HG02884 (cell line): ENCODE measurements at regions not wholly inside any gene's neighbourhood (a gene's known extent, or its start where the extent isn't known, plus 50 kb on each side); places are given as distances from the start of the nearest gene placed in this dataset.
"Not testable (repeated sequence)": the region's sequence is repeated elsewhere in the genome, so short reads cannot be mapped to it uniquely, and the experiment has no call there.

Source experiments
- ATAC-seq: cut with Tn5 transposase; IDR thresholded peaks from one replicate; pipeline ENCODE4 v1.9.1; 2021; ENCODE audit warnings: mild to moderate bottlenecking, moderate library complexity; ENCODE audit not compliant: unreplicated experiment

GRCh38 chr5:67722582-67722981 lies 493.0 kb upstream of the PIK3R1 start:
- not testable (repeated sequence) for ATAC-seq

DNA sequence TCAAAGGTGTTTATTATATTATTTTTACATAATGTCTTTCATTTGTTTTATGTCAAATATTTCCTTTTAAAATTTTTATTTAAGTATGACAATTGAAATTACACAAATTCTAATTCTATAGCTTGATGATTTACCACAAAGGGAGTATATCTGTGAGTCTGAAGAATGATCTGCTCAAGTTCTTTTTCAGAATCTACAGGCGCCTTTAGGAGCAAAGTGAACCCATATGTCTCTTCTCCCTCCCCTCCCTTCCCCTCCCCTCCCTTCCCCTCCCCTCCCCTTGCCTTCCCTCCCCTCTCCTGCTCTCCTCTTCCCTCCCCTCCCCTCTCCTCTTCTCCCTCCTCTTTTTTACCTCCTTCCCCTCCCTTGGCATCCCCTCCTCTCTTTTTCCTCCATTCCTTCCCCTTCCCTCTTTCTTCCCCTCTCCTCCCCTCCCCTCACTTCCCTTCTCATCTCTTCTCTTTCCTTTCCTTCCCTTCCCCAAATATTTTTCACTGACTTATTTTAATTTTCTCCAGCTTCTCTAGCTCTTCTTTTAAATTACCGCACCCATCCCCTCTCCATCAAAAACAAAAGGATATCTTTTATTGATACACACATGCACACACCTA lies 495.3 kb upstream of the PIK3R1 start:
- ATAC-seq: no peak

DNA sequence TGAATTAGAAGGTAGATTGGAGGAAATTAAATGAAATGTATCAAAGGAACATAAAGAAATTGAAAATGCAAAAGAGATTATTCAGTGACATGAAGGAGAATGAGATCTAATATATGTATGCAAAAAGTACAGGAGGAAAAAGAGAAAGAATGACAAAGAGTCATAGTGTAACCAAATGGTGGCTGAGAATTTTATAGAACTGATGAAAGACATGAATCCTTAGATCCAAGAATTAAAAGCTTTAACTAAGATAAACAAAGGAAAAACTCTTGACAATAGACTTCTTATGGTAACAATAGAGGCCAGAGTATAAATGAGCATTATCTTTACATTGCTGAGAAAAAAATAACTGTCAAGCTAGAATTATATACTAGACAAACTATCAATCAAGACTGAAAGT lies 505.4 kb upstream of the CD180 start:
- no peak for ATAC-seq

- ATAC-seq: no peak
Observed at GRCh38 chr5:67699560-67699959, 503.0 kb upstream of the CD180 start.

- ATAC-seq: no peak
Observed at GRCh38 chr5:67696446-67696845, 499.8 kb upstream of the CD180 start.

GRCh38 chr5:67695369-67695768 lies 498.8 kb upstream of the CD180 start:
- ATAC-seq: no peak

DNA sequence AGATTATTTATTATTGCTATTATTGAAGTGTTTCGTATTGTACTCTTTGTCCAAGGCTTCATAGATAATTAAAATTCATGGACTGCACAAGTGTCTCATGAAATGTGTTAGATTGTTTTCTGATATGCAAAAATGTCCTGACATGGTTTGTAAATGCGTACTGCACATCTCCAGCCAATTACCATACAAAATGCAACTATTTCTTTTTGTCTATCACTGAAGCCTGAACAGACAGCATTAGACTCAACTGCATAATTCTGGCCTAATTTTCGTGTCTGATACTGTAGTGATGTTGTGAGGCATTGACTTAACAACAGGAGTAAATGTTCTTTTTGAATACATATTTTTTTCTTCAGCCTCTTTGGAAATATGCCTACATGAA lies 498.2 kb upstream of the CD180 start:
- ATAC-seq: no peak

DNA sequence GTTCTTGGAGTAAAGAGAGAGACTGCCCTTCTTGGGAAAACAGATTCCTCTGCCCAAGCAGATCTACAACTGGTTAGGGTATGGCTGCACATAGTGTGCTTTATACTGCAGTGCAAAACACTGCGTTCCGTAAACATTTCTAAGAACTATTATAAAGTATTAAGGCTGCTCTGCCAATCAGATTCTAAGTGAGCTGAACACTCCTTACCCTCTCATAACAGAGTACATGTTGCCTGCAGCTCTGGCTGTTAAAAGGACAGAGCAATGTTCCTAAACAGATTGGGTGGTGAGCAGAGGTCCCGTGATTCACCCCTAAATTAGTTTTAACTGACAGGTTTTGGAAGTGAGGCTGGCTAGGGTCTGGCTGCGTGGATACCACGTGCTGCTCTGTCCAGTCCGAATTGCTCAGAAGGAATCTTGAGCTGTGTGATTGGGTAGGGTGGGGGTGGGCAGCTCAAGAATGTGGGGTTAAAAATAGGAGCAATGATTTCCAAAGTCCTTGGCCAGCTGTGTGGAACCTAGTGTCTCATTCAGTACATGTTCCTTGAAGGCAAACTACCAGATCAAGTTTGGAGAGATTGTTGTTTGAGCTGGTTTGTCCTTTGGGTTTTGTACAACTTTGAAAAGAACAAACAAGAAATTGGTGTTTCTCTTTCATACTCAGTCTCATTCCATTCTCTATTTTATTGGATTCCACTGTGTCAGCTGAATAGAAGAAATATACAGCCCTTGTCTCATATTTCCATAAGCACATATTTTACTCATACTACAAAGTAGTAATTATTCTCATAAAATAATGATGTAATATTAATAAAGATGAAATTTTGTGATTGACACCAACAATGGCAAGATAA lies 497.6 kb upstream of the CD180 start:
- no peak for ATAC-seq

GRCh38 chr5:67686746-67687145 lies 490.1 kb upstream of the CD180 start:
- ATAC-seq: no peak

GRCh38 chr5:67681703-67682102 lies 485.1 kb upstream of the CD180 start:
- ATAC-seq: no peak

DNA sequence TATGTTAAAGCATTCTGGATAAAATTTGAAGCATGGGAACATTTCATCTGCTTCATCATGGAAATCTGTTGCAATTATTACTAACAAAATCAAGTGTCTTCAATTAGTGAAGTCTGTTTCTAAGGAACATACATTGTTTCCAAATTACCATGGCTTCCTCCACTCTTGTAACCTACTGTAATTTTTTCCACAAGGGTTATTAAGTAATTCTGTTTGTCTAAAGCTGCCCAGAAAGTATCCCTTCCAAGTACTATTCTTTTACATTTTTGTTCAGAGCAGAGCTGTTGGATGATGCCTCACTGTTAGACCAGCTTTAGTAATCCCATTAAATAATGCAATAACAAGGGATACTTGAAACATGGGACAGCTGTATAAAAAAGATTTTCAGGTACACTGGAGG lies 483.5 kb upstream of the CD180 start:
- ATAC-seq: no peak

DNA sequence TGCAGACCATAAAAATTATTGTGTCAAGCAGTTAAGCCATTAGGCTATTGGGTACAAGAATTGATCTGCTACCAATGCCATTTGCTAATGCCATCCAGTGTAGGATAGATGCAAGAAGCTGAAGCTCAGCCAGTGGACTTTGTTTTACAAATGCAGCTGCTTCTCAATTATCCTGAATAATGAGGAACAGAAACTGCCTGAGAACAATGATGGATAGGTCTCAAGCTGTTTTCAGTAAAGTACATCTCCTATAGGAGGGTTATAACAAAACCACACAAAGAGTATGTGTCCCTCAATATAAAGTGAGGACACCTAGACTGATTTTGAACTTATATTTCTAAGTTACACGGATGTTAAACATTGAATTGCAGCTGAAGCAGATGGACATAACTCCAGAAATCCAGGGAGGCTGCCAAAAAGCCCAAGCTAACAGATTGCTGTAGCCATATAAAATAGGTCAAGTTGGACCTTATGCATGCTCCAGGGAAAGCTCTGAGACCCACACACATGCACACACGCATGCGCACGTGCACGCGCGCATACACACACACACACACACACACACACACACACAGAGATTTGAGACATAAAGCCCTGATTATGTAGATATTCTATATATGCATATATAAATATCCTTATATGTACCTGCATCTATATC lies 482.7 kb upstream of the CD180 start:
- ATAC-seq: no peak

GRCh38 chr5:67678594-67678993 lies 482.0 kb upstream of the CD180 start:
- ATAC-seq: no peak

DNA sequence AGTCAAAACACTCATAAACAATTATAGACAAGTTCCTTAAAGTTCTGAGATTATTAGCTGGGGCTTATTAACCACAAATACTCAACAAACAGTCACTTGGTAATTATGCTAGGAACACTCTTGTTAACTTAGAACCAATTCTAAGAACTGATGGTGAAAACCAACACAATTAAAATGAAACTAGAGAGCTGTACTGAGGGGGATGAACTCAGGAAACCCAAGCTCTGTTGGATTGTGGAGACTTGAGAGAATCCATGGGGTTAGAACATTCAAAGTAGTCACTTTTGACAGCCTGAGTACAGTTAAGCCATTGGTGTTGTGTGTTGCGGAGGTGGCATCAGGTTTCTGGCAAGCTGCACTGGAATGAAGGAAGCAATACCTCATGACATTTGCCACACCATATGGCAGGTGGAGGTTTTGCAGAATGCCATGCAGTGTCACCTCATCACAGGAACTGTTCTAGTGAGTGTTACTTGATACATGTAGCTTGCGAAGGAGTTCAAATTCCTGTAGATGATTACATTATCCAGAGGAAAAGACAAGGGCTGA lies 480.9 kb upstream of the CD180 start:
- ATAC-seq: no peak

- ATAC-seq: no peak
Observed at GRCh38 chr5:67676863-67677262, 480.3 kb upstream of the CD180 start.

GRCh38 chr5:67674159-67674655 lies 477.6 kb upstream of the CD180 start:
- no peak for ATAC-seq

GRCh38 chr5:67673618-67674017 lies 477.0 kb upstream of the CD180 start:
- no peak for ATAC-seq

GRCh38 chr5:67673180-67673579 lies 476.6 kb upstream of the CD180 start:
- no peak for ATAC-seq

DNA sequence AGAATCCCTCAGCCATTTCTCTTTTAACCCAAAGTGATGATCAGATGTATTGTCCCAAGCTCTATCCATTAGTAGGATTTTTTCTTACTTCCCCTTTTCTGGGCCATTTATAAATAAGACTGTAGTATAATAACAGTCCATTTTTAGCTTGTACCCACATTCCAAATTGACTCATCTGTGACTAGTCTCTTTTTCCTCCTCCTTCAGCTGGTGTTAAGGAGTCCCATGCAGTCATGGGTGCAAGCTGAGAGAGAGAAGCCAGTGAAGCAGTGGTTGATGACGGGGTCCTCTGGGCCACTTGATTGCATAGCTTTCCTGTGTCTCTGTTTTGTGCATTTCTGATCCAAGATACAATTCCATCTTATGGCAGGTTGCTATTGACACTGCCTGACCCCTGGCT lies 476.0 kb upstream of the CD180 start:
- ATAC-seq: no peak

GRCh38 chr5:67669916-67670315 lies 473.3 kb upstream of the CD180 start:
- no peak for ATAC-seq

GRCh38 chr5:67660149-67660548 lies 463.6 kb upstream of the CD180 start:
- ATAC-seq: no peak

DNA sequence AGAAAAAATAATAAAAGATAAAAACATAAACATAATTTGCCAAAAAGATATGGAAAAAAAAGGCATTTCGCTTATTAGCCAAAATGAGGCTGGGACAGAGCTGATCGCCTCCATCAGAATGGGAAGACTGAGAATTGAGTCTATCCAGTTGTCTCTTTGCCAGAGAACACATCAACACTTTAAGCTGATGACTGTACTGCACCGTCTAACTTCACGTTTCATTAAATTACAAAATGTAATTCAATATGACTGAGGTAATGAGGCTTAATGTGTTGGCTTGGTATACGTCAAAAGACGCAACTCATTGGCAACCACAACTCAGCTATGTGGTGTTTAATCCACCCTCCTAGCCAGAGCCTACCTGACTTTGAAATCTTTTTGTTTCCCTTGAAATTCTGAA lies 462.7 kb upstream of the CD180 start:
- ATAC-seq: no peak
